ENCODE measurements at regions not wholly inside any gene's neighbourhood (a gene's known extent, or its start where the extent isn't known, plus 50 kb on each side); places are given as distances from the start of the nearest gene placed in this dataset.

DNA sequence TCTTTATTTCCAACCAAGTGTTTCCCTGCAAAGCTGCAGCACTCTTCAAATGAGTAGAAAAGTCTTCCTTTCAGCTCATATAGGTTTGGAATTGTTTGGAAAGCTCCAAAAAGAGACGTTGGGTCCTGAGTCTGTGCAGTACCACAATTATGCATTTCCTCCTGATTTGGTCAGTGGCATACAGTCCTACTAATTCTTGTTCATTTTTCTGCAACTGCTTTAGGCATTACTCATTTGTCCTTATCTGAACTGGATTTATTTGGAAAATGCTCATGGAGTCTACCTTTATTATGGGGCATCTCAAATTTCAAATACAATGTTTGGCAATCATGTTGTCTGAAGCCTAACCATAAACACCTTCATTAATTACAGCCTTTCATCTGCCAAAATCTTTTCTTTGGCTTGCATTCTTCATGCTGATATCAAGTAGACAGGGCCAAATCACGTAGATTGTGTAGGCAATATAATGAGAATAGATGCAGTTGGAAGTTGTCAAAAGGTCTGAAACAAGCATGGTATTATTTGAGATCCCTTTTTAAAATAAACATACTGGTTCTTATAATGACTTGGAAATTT is 232.8 kb downstream of the TLE1 start:
- TF ChIP-seq MXI1 (IDR thresholded peaks at IDR 0.05; ENCODE audit: low read depth, low read length): no peak
- TF ChIP-seq, protein P1, sequence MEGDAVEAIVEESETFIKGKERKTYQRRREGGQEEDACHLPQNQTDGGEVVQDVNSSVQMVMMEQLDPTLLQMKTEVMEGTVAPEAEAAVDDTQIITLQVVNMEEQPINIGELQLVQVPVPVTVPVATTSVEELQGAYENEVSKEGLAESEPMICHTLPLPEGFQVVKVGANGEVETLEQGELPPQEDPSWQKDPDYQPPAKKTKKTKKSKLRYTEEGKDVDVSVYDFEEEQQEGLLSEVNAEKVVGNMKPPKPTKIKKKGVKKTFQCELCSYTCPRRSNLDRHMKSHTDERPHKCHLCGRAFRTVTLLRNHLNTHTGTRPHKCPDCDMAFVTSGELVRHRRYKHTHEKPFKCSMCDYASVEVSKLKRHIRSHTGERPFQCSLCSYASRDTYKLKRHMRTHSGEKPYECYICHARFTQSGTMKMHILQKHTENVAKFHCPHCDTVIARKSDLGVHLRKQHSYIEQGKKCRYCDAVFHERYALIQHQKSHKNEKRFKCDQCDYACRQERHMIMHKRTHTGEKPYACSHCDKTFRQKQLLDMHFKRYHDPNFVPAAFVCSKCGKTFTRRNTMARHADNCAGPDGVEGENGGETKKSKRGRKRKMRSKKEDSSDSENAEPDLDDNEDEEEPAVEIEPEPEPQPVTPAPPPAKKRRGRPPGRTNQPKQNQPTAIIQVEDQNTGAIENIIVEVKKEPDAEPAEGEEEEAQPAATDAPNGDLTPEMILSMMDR (IDR thresholded peaks at IDR 0.05 in 2 of 3, conservative IDR thresholded peaks at IDR 0.05 in 1 of 3; ENCODE audit: control insufficient read depth in 2 of 3, extremely low read depth in 1 of 3, insufficient read depth in 1 of 3, low read depth in 3 of 3, low read length in 3 of 3): no peak
- no peak for TF ChIP-seq BRCA1 (IDR thresholded peaks at IDR 0.05; ENCODE audit: low read depth, low read length)
- TF ChIP-seq, protein P2, sequence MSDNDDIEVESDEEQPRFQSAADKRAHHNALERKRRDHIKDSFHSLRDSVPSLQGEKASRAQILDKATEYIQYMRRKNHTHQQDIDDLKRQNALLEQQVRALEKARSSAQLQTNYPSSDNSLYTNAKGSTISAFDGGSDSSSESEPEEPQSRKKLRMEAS (IDR thresholded peaks at IDR 0.05; ENCODE audit: low read depth, low read length): no peak
- no peak for TF ChIP-seq CBX5 (IDR thresholded peaks at IDR 0.05; ENCODE audit: low read depth)
- no peak for TF ChIP-seq BHLHE40 (IDR thresholded peaks at IDR 0.05; ENCODE audit: borderline replicate concordance in 1 of 2, low read depth in 2 of 2, low read length in 1 of 2)
- TF ChIP-seq TCF12 (IDR thresholded peaks at IDR 0.05; ENCODE audit: low read depth, low read length): no peak

Data from GM12878 (cell line).